ENCODE measurements at regions not wholly inside any gene's neighbourhood (a gene's known extent, or its start where the extent isn't known, plus 50 kb on each side); places are given as distances from the start of the nearest gene placed in this dataset.

DNA sequence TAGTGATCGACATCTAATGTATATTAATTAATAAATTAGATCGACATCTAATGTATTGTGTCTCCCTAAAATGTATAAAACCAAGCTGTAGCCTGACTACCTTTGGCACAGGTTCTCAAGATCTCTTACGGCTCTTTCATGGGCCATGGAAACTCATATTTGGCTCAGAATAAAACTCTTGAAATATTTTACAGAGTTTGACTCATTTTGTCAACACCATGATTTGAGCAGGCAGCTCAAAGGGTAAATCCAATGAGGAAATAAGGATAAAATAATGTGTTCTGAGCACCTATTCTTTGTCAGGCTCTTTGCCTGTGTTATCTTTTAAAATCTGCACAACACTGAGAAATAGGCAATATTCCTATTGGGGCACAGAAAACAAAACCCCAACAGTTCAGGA is 223.4 kb upstream of the DUSP10 start:
- TF ChIP-seq, protein P1, sequence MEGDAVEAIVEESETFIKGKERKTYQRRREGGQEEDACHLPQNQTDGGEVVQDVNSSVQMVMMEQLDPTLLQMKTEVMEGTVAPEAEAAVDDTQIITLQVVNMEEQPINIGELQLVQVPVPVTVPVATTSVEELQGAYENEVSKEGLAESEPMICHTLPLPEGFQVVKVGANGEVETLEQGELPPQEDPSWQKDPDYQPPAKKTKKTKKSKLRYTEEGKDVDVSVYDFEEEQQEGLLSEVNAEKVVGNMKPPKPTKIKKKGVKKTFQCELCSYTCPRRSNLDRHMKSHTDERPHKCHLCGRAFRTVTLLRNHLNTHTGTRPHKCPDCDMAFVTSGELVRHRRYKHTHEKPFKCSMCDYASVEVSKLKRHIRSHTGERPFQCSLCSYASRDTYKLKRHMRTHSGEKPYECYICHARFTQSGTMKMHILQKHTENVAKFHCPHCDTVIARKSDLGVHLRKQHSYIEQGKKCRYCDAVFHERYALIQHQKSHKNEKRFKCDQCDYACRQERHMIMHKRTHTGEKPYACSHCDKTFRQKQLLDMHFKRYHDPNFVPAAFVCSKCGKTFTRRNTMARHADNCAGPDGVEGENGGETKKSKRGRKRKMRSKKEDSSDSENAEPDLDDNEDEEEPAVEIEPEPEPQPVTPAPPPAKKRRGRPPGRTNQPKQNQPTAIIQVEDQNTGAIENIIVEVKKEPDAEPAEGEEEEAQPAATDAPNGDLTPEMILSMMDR (IDR thresholded peaks at IDR 0.05; ENCODE audit: borderline replicate concordance, extremely low read depth, low read length, poor library complexity, severe bottlenecking): no peak
- TF ChIP-seq EZH2 (IDR thresholded peaks at IDR 0.05; ENCODE audit: borderline replicate concordance, low read depth, low read length, severe bottlenecking): no peak

Data from DND-41 (cell line).